ENCODE measurements at regions not wholly inside any gene's neighbourhood (a gene's known extent, or its start where the extent isn't known, plus 50 kb on each side); places are given as distances from the start of the nearest gene placed in this dataset.

DNA sequence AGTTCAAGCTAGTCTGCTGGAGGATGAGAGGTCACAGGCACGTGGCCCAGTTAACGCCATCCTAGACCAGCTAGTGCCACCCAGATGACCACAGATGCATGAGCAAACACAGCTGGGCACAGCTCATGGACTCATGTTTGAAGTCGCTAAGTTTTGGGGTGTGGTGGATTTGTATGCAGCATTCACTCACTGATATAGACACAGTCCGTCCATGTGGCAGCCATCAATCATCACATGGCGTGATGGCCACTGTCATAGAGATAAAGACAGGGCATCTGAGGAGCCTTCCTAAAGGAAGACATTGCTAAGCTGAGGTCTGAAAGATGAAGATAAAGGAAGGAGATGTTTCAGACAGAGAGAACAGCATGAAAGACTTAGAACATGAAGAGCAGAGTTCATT lies 154.4 kb upstream of the JAG1 start (continued):
- TF ChIP-seq, protein P1, sequence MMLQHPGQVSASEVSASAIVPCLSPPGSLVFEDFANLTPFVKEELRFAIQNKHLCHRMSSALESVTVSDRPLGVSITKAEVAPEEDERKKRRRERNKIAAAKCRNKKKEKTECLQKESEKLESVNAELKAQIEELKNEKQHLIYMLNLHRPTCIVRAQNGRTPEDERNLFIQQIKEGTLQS (IDR thresholded peaks at IDR 0.05; ENCODE audit: insufficient read depth, low read depth, low read length) = no peak
- TF ChIP-seq, protein P2, sequence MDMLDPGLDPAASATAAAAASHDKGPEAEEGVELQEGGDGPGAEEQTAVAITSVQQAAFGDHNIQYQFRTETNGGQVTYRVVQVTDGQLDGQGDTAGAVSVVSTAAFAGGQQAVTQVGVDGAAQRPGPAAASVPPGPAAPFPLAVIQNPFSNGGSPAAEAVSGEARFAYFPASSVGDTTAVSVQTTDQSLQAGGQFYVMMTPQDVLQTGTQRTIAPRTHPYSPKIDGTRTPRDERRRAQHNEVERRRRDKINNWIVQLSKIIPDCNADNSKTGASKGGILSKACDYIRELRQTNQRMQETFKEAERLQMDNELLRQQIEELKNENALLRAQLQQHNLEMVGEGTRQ (IDR thresholded peaks at IDR 0.05; ENCODE audit: low read length) = no peak
- no peak for TF ChIP-seq ASH2L (IDR thresholded peaks at IDR 0.05; ENCODE audit: low read length)
- no peak for TF ChIP-seq MAFK (IDR thresholded peaks at IDR 0.05; ENCODE audit: low read depth, low read length)
- no peak for TF ChIP-seq BCL11A (IDR thresholded peaks at IDR 0.05; ENCODE audit: low read depth in 2 of 2, low read length in 2 of 2)
- no peak for TF ChIP-seq FOSL1 (IDR thresholded peaks at IDR 0.05; ENCODE audit: insufficient read depth, low read depth, low read length)
- TF ChIP-seq KDM5A (IDR thresholded peaks at IDR 0.05; ENCODE audit: low read length) = no peak
- no peak for TF ChIP-seq KDM4A (IDR thresholded peaks at IDR 0.05; ENCODE audit: low read depth, low read length, severe bottlenecking)
- TF ChIP-seq CTBP2 (IDR thresholded peaks at IDR 0.05; ENCODE audit: borderline replicate concordance, insufficient read depth, insufficient read length, low read length) = no peak
- no peak for TF ChIP-seq CBX8 (IDR thresholded peaks at IDR 0.05; ENCODE audit: borderline replicate concordance, low read depth, low read length)
- TF ChIP-seq BRCA1 (IDR thresholded peaks at IDR 0.05; ENCODE audit: low read depth, low read length) = no peak

Data from H1 (cell line).